ENCODE measurements at regions not wholly inside any gene's neighbourhood (a gene's known extent, or its start where the extent isn't known, plus 50 kb on each side); places are given as distances from the start of the nearest gene placed in this dataset.

- TF ChIP-seq, protein P1, sequence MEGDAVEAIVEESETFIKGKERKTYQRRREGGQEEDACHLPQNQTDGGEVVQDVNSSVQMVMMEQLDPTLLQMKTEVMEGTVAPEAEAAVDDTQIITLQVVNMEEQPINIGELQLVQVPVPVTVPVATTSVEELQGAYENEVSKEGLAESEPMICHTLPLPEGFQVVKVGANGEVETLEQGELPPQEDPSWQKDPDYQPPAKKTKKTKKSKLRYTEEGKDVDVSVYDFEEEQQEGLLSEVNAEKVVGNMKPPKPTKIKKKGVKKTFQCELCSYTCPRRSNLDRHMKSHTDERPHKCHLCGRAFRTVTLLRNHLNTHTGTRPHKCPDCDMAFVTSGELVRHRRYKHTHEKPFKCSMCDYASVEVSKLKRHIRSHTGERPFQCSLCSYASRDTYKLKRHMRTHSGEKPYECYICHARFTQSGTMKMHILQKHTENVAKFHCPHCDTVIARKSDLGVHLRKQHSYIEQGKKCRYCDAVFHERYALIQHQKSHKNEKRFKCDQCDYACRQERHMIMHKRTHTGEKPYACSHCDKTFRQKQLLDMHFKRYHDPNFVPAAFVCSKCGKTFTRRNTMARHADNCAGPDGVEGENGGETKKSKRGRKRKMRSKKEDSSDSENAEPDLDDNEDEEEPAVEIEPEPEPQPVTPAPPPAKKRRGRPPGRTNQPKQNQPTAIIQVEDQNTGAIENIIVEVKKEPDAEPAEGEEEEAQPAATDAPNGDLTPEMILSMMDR (conservative IDR thresholded peaks at IDR 0.05 in 1 of 2, IDR thresholded peaks at IDR 0.05 in 1 of 2; ENCODE audit: extremely low read depth in 1 of 2, insufficient read depth in 1 of 2, low read depth in 1 of 2, low read length in 2 of 2): no peak
- TF ChIP-seq EZH2 (IDR thresholded peaks at IDR 0.05; ENCODE audit: borderline replicate concordance, low read length): no peak
Measured at GRCh38 chr4:13143222-13144070, 340.7 kb downstream of the RAB28 start.
